HepG2 (cell line): ENCODE measurements at regions not wholly inside any gene's neighbourhood (a gene's known extent, or its start where the extent isn't known, plus 50 kb on each side); places are given as distances from the start of the nearest gene placed in this dataset.

Source experiments
- DBP ChIP-seq: sonication (generic); formaldehyde crosslinking; IDR thresholded peaks from 2 replicates; pipeline ENCODE4 v1.4.0; 2020; ENCODE audit warnings: missing genetic modification reagents; ENCODE audit errors: not compliant biosample characterization
- E2F5 ChIP-seq: sonication (generic); formaldehyde crosslinking; conservative IDR thresholded peaks from 2 replicates; pipeline ENCODE4 v1.4.0; 2020; ENCODE audit warnings: missing genetic modification reagents
- MLXIP ChIP-seq: sonication (generic); formaldehyde crosslinking; IDR thresholded peaks from 2 replicates; pipeline ENCODE4 v1.9.0; 2021; ENCODE audit warnings: missing genetic modification reagents, borderline replicate concordance
- NR3C1 ChIP-seq: sonication (generic); formaldehyde crosslinking; IDR thresholded peaks from 2 replicates; pipeline ENCODE4 v1.4.0; 2020; ENCODE audit warnings: missing genetic modification reagents
- PLRG1 ChIP-seq: fragments of 450-650 bp; conservative IDR thresholded peaks from 2 replicates; pipeline ENCODE4 v1.6.1; 2016
- RERE ChIP-seq: IDR thresholded peaks from 2 replicates; pipeline ENCODE4 v1.6.1; 2016; ENCODE audit warnings: low read depth, missing genetic modification reagents, missing compliant biosample characterization
- ZBTB21 ChIP-seq: sonication (generic); formaldehyde crosslinking; IDR thresholded peaks from 2 replicates; pipeline ENCODE4 v1.4.0; 2020; ENCODE audit warnings: missing genetic modification reagents
- ZHX2 ChIP-seq, 2 experiments: sonication (generic) in 1 of 2; formaldehyde crosslinking in 1 of 2; IDR thresholded peaks; 2 replicates each; pipeline versions ENCODE4 v1.6.1 to v1.9.0; 2014 to 2022; ENCODE audit warnings: antibody characterized with exemption in 1 of 2, borderline replicate concordance in 1 of 2, inconsistent platforms in 1 of 2, low read depth in 1 of 2, missing genetic modification reagents in 1 of 2
- ZNF101 ChIP-seq: sonication (generic); formaldehyde crosslinking; IDR thresholded peaks from 2 replicates; pipeline ENCODE4 v1.4.0; 2020; ENCODE audit warnings: mild to moderate bottlenecking, low read depth, missing genetic modification reagents, borderline replicate concordance
- ZNF180 ChIP-seq: sonication (generic); formaldehyde crosslinking; IDR thresholded peaks from 2 replicates; pipeline ENCODE4 v1.4.0; 2020; ENCODE audit warnings: low read depth, missing genetic modification reagents, borderline replicate concordance
- ZNF33B ChIP-seq: sonication (generic); formaldehyde crosslinking; IDR thresholded peaks from 2 replicates; pipeline ENCODE4 v1.5.1; 2020; ENCODE audit warnings: mild to moderate bottlenecking, missing genetic modification reagents
- ZSCAN25 ChIP-seq: sonication (generic); formaldehyde crosslinking; IDR thresholded peaks from 2 replicates; pipeline ENCODE4 v1.8.0; 2022; ENCODE audit warnings: mild to moderate bottlenecking, missing genetic modification reagents

GRCh38 chr2:106285237-106285829 lies 91.2 kb upstream of the UXS1 start (continued):
- TF ChIP-seq MLXIP (CRISPR knock-in tag) (no peak), ZBTB21 (CRISPR knock-in tag) (no peak), E2F5 (CRISPR knock-in tag) (no peak), NR3C1 (no peak), RERE (CRISPR knock-in tag) (no peak), ZNF180 (CRISPR knock-in tag) (no peak), ZNF33B (no peak), PLRG1 (no peak), ZHX2 (IDR thresholded peaks at IDR 0.05; ENCODE audit: low read depth) (no peak), ZHX2 (CRISPR knock-in tag; IDR thresholded peaks at IDR 0.05; ENCODE audit: borderline replicate concordance) (no peak), DBP (CRISPR knock-in tag) (no peak), ZSCAN25 (CRISPR knock-in tag) (no peak), ZNF101 (CRISPR knock-in tag) (no peak)
